Pulmonary artery endothelial cell (primary cell): ENCODE measurements at regions not wholly inside any gene's neighbourhood (a gene's known extent, or its start where the extent isn't known, plus 50 kb on each side); places are given as distances from the start of the nearest gene placed in this dataset.

ENCODE experiments used
- DNase-seq: peaks from one replicate; pipeline ENCODE4 v3.0.0-alpha.2; 2011; ENCODE audit warnings: low read depth, low spot score

- no peak for DNase-seq
Observed at GRCh38 chr2:42922790-42923579, 130.6 kb upstream of the HAAO start.

GRCh38 chr2:42922293-42922692 is 129.9 kb upstream of the HAAO start:
- no peak for DNase-seq

DNA sequence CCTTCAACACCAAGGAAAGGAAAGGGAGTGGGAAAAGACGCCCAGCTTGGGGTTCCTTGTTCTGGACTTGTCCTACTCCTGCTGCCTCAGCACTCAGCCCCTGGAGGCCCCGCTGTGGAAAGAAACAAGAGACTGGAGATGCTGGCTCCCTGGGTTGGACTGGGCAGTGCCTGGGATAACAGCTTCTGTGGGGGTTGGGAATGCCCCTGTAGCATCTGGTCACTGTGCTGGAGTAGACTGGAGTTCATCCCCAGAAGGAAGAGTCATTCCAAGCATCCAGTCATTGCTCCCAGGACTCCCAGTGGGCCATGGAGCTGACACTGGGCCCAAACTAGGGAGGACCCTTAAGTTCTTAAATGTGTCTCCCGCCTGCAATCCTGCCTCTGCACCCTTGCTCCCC is 129.3 kb upstream of the HAAO start:
- no peak for DNase-seq

DNA sequence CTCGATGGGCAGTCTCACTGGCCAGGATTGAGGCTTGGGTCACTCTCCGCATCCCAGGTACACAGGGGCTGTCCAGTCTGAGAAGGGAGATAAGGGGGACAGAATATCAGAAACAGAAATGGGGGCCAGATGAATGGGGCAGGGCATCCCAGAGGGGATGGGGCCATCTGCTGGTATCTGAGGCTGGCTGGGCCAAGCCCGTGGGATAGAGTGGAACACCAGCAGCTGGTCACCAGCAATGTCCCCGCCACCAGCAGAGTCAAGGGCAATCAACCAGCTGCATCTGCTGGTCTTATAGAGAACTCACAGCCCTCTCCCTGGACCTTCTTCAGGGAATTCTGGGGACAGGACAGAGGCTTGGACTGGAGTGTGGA is 128.8 kb upstream of the HAAO start:
- no peak for DNase-seq

- DNase-seq, result no peak
Observed at GRCh38 chr2:42920446-42921146, 128.2 kb upstream of the HAAO start.

GRCh38 chr2:42918671-42919318 is 126.4 kb upstream of the HAAO start:
- no peak for DNase-seq

- DNase-seq, result no peak
Observed at GRCh38 chr2:42918041-42918440, 125.7 kb upstream of the HAAO start.

- peak; percentile 78 for DNase-seq
Observed at GRCh38 chr2:42917425-42917927, 125.1 kb upstream of the HAAO start.

DNA sequence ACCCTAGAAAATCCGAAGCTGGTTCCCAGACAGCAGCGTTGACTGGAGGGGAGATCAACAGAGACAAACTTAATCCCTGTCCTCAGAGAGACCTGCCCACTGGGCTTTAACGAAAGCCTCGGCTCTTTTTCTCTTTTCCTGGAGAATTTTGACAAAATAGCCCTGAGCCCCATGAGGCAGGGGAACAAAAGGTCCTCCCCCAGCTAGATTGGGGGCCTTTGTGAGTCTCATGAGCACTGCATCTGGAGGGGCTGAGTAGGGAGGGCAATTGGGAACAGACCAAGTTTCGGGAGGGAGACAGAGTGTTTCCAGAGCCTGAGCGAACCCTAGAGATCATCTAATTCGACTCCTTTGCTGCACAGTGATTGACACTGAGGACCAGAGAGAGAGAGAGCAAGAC is 123.9 kb upstream of the HAAO start:
- DNase-seq, result no peak

GRCh38 chr2:42914860-42915259 is 122.5 kb upstream of the HAAO start:
- no peak for DNase-seq

DNA sequence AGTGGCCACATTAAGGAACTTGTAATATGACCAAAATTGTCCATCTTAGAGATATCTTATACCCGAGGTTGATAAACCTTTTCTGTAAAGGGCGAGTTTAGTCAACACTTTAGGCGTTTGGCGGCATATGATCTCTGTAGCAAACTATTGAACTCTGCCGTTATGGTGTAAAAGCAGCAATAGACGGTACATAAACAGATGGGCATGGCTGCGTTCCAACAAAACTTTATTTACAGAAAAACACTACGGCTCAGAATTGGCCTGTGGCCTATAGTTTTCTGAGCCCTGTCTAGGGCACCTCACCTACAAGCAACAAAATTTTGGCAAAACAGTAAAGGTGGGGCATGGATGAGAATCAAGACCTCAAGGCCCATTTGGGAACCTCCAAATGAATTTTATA is 121.9 kb upstream of the HAAO start:
- no peak for DNase-seq

DNA sequence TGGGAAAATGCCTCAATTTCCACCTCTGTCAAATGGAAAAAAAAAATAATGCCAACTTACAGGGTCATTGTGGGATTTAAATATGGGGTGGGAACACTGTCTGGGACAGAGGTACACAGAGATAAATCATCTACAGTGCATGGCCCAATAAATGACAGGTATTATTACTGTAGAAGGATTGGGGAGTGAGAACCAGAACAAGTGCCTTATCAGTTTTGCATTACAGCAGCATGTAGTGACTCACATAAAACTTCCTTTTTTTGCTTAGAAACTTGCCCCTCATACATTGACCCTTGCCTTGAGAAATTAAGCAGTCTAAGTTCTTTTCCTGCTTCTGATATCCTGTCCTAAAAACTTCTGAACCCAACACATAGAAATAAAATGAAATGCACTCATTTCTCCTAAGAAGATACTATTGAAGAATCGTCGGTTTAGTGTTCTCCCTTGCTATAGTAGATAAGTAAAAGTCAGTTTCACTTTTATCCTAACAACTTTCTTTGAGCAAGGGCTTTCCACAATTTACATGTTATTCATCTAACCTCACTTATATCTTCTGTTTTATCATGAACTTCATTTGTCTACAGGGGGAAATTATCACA is 121.0 kb upstream of the HAAO start:
- DNase-seq, result peak; percentile 79

DNA sequence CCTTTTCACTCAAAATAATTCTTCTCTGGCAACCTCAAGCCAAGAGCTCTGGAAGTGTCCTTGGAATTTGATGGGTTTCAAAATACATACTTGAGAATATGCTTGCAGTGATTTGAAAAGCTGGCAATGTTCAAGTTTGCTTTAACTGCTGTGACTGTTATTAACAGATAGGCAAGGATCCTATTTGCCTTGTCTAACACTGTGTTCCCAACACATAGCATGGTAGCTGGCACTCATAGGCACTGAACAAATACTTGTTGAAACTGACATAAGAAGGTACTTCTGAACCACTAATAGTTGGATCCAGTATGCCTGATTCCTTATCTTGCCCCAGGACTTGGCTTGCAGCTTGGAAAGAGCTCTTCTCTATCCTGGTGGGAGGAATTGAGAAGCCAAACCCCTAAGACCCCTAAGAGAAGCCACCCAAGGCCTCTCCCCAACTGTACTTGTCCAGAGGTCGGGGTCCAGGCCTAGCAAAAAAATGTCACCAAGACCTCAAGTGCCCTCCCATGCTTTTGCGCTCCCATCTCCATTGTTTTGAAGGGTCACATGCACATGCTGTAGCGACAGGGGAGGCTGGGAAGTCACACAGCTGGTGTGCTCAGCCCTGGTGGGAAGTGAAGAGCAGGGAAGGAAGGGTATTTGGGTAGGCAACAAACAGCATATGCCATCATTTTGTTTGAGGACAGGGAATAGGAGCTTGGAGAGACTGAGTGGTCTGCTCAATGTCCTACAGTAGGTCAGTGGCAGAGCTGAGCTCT is 118.4 kb upstream of the HAAO start:
- DNase-seq, result no peak

DNA sequence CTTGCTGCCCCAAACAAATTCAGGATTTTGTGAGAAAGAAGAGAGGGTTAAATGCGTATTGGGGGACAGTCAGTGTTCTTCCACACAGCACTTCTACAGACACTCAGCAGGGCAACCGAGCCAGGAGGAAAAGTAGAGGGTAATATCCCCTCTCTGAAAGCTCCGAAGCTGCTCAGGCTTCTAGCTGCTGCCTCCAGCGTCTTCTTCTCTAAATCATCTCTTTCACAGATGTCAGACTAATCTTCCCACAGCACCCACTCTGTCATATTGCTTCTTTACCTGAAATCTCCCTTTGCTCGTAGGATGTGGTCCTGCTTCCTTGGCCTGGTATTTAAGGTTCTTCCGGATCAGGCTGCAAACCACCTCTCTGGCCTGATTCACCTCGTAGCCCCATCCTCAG is 117.6 kb upstream of the HAAO start:
- DNase-seq, result no peak

DNA sequence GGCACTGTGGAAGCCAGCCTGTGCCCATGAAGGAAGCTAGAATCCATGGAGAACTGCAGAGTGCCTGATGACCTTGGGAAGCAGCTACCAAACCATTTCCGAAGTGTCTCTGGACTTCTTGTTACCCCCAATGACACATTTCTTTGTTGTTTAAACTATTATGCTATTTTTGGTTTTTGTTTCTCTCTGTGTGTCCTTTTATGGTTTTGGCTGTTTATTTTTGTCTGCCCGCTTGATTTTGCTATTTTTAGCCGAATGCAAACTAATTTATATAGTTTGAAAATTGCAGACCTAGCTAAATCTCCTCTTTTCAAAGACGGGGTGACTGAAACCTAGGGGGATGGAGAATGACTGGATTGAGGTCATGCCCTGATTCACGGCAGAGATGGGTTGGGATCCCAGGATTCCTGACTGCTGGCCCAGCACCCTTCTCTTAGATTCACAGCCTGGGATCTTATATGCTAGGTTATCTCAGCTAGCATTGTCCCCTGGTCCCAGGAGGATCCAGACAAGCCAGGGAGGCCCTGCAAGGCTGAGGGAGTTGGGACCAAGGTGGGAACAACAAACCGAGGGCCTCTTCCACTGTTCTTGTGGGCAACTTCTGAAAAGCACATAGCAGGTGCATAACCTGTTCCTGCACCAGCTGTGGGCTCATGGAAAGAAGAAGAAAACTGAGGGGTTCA is 116.3 kb upstream of the HAAO start:
- no peak for DNase-seq

- no peak for DNase-seq
Observed at GRCh38 chr2:42907835-42908234, 115.5 kb upstream of the HAAO start.

GRCh38 chr2:42906557-42907411 is 114.4 kb upstream of the HAAO start:
- DNase-seq, result no peak

DNA sequence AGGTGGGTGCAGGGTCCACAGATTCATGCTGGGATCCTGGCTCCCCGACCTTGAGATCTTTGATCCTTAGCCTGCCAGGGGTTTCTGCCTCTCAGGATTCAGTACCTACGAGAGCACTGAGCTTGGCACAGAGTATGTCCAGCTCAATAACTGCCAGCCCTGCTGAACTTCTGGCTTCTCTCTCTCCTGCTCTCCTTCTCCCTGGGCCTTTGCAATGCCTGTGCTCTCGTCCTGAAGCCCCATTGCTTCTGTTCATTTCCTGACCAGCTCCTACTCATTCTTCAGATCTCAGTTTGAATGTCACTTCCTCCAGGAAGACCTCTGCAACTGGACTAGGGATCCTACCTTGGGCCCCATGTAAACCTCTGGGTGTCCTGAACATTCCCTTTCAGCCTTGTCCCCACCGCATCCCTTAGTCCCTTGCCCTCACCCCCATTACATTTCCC is 113.8 kb upstream of the HAAO start:
- DNase-seq, result no peak

DNA sequence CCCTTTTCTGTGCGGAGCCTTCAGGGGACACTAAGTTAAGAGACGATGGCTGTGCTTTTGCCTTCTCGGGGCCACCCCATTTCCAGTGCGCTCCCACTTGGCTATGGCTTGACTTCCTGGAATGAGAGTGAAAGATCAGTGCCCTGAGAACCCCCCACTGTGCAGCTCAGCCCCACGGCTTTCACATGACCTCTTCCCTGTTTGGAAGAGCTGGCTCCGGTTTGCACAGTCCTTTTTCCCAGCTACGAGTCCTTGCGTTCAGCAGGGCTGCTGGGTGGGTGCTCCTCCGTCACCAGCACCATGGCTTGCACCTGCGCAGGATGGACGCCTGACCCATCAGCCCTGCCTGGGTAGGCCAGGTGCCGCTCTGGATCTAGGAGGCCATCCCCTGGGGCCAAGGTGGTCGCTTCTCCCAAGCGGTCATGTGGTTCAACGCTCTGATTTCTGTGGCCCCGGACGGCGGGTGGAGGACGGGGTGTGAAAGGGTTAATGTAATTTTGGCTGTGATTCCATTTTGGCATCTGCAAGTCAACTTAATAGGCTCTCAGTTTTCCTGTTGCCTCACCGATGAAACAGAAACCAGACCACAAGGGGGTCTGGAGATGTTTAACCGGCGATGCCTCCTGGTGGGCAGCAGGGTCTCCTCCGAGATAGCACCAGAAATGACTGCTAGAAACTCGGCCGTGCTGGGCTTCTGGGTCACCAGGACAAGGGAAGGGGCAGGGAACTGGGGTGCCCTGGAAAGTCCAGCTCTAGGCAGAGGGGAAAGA is 113.1 kb upstream of the HAAO start:
- DNase-seq, result no peak
